ENCODE measurements at regions not wholly inside any gene's neighbourhood (a gene's known extent, or its start where the extent isn't known, plus 50 kb on each side); places are given as distances from the start of the nearest gene placed in this dataset.

DNA sequence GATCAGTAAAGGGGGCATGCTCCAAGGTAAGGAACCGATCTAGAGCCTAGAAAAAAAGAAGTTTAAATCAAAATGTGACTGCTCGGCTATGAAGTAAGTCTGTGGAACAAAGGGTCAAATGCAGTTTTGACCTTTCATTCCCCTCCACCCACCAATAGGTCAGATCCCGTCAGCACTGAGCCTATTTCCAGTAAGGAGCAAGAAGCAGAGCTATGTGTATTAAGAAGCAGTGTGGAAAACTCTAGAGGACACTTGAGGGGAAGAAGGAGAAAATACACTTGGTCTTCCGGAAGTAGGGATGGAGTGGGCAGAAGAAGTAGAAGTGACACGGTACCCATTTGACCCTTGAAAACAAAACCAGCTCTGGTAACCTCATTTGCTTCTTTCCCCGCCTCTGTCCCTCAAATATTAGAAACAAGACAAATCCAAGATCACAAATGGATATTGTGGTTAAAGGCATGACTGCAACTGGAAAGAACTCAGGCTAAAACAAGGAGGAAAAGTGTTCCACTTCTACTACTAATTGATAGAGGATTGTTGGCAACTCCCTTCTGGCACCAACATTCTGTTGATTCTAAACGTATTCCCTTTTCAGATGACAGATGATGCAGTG, 888.3 kb upstream of the NR2F2 start:
- TF ChIP-seq, protein P1, sequence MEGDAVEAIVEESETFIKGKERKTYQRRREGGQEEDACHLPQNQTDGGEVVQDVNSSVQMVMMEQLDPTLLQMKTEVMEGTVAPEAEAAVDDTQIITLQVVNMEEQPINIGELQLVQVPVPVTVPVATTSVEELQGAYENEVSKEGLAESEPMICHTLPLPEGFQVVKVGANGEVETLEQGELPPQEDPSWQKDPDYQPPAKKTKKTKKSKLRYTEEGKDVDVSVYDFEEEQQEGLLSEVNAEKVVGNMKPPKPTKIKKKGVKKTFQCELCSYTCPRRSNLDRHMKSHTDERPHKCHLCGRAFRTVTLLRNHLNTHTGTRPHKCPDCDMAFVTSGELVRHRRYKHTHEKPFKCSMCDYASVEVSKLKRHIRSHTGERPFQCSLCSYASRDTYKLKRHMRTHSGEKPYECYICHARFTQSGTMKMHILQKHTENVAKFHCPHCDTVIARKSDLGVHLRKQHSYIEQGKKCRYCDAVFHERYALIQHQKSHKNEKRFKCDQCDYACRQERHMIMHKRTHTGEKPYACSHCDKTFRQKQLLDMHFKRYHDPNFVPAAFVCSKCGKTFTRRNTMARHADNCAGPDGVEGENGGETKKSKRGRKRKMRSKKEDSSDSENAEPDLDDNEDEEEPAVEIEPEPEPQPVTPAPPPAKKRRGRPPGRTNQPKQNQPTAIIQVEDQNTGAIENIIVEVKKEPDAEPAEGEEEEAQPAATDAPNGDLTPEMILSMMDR (IDR thresholded peaks at IDR 0.05; ENCODE audit: extremely low read depth, insufficient read depth, missing control alignments): no peak
- in situ Hi-C loops (cut with MboI; ENCODE audit: low pct_unique_long_range_greater_than_20kb, low sequenced_read_pairs, unreplicated experiment): no loop called here
- no peak for DNase-seq (ENCODE audit: low spot score)

DNA sequence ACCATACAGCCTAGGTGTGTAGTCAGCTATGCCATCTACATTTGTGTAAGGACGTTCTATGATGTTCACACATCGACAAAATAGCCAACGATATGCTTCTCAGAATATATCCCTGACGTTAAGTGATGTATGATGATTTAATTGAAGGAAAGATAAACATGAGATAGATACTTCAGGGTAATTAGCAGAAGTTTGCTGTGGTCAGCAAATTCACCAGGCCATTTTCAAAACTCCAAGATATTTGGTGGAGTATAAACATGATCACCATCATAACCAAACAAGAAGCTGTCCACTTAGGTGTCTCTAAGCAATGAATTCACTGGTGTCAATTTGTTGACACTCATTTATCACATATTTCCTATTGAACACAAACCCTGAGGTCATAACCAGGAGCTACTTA, 885.6 kb upstream of the NR2F2 start:
- in situ Hi-C loops (cut with MboI; ENCODE audit: low pct_unique_long_range_greater_than_20kb, low sequenced_read_pairs, unreplicated experiment): no loop called here
- no peak for DNase-seq (ENCODE audit: low spot score)

DNA sequence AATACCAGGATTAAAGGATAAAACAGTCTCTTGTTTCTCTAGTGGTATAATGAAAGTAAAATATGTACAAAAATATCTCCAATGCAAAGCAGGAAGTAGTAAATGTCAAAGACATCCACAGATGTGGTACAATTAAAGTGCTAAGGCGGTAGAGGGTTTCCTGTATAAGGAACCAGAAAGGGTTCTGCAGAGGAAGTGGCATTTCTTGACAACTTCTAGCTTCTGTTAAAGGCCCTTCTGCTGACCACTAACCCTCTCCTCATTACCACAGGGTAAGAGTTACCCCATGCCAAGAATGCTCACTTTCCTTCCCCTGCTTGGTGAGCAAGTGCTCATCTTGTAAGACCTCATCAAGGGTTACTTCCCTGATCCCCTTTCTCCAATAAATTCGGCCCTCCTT, 883.6 kb upstream of the NR2F2 start:
- TF ChIP-seq, protein P1 (IDR thresholded peaks at IDR 0.05; ENCODE audit: extremely low read depth, insufficient read depth, missing control alignments): no peak
- in situ Hi-C loops (cut with MboI; ENCODE audit: low pct_unique_long_range_greater_than_20kb, low sequenced_read_pairs, unreplicated experiment): no loop called here
- DNase-seq (ENCODE audit: low spot score): no peak

More for the DNA sequence above, 885.6 kb upstream of the NR2F2 start:
- TF ChIP-seq, protein P1 (IDR thresholded peaks at IDR 0.05; ENCODE audit: extremely low read depth, insufficient read depth, missing control alignments): no peak

DNA sequence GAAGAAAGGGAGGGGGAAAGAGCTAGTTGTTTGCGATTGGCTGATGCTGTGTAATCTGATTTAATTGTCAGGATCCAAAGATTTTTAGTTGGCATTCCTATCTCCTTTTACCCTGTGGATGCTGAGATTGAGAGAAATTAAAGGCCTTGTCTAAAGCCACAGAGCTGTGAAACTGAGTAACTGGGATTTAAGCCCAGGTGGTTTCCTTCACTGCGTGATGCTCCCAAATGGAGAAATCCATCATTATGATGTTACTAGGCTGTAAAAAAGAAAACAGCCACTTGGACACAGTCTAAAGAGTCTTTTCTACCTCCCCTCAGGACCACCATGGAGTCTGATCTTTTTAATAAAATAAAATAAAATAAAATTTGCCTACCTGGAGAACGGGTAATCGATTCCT, 883.0 kb upstream of the NR2F2 start:
- TF ChIP-seq, protein P1 (IDR thresholded peaks at IDR 0.05; ENCODE audit: extremely low read depth, insufficient read depth, missing control alignments): no peak
- no peak for DNase-seq (ENCODE audit: low spot score)
- in situ Hi-C loops (cut with MboI; ENCODE audit: low pct_unique_long_range_greater_than_20kb, low sequenced_read_pairs, unreplicated experiment): no loop called here

DNA sequence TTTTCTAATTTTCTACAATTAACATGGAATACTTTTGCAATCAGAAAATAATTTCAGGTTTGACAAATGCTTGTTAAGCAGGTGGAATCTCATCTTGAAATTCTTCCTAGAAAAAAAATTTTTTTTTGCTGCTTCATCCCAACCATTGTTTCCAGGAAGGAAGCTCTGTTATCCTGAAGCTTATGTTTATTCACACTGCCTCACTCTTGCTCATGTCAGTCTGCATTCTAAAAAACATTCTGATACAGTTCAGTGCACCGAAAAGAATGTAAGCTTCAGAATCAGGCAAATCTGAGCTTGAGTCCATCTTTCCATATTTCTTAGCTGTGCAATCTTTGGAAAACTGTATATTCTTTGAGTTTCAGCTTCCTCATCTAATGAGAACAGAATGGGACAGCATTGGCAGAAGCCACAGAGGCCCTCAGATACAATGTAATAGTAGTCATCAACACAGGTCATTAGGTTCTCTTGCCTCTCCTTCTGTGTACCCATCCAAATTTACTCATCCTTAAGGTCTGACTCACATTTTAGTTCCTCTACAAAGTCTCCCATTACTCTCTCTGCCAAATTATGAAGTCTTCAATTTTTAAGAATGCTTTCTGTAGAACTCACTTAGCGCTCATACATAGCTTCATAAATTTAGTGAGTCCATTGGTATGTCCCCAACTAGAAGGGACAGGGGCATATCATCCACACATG, 881.8 kb upstream of the NR2F2 start:
- in situ Hi-C loops (cut with MboI; ENCODE audit: low pct_unique_long_range_greater_than_20kb, low sequenced_read_pairs, unreplicated experiment): no loop called here
- TF ChIP-seq, protein P1 (IDR thresholded peaks at IDR 0.05; ENCODE audit: extremely low read depth, insufficient read depth, missing control alignments): no peak
- no peak for DNase-seq (ENCODE audit: low spot score)

DNA sequence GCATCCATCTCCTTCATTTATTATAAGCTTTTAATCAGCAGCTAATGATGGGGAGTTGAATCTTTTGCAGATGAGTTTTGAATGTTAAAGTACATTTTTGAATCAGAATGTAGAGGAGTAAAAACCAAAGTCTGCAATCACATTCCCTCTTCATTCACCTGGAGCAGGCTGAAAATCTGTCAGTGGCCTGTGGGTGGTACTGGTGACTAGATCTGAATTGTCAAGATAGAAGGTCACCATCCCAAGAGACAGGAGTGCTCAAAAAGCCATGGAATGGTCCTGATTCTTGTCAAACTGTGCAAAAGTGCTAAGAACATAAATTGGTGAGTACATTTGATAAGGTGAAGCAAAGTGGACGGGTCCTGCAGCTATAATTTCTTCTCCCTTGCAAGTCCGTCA, 881.3 kb upstream of the NR2F2 start:
- in situ Hi-C loops (cut with MboI; ENCODE audit: low pct_unique_long_range_greater_than_20kb, low sequenced_read_pairs, unreplicated experiment): no loop called here
- no peak for DNase-seq (ENCODE audit: low spot score)
- TF ChIP-seq, protein P1 (IDR thresholded peaks at IDR 0.05; ENCODE audit: extremely low read depth, insufficient read depth, missing control alignments): no peak
